ENCODE measurements at regions not wholly inside any gene's neighbourhood (a gene's known extent, or its start where the extent isn't known, plus 50 kb on each side); places are given as distances from the start of the nearest gene placed in this dataset.

DNA sequence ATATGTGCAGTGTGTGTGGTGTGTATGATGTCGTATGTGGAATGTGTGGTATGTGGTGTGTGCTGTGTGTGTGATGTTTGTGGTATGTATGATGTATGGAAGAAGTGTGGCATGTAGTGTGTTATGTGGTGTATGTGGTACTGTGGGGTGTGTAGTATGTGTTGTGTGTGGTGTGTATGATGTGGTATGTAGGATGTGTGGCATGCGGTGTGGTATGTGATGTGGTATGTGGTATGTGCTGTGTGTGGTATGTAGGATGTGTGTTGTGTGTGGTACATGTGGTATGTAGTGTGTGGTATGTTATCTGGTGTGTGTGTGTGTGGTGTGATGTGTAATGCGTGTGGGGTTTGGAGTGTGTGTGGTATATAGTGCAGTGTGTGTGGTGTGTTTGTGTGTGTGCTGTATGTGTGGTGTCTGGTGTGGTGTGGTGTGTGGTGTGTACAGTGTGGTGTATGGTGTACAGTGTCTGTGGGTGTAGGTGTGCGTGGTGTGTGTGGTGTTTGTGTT, 129.6 kb downstream of the ATP6V0E2 start (continued):
- no peak for TF ChIP-seq RBFOX2 (IDR thresholded peaks at IDR 0.05; ENCODE audit: low read depth, low read length)
- TF ChIP-seq ZNF207 (IDR thresholded peaks at IDR 0.05; ENCODE audit: borderline replicate concordance): peak; percentile 84
- peak; percentile 93 for TF ChIP-seq PLRG1 (conservative IDR thresholded peaks at IDR 0.05)
- no peak for TF ChIP-seq ISL2 (CRISPR knock-in tag; IDR thresholded peaks at IDR 0.05)
- no peak for TF ChIP-seq ZSCAN30 (CRISPR knock-in tag; IDR thresholded peaks at IDR 0.05)
- TF ChIP-seq, protein P1, sequence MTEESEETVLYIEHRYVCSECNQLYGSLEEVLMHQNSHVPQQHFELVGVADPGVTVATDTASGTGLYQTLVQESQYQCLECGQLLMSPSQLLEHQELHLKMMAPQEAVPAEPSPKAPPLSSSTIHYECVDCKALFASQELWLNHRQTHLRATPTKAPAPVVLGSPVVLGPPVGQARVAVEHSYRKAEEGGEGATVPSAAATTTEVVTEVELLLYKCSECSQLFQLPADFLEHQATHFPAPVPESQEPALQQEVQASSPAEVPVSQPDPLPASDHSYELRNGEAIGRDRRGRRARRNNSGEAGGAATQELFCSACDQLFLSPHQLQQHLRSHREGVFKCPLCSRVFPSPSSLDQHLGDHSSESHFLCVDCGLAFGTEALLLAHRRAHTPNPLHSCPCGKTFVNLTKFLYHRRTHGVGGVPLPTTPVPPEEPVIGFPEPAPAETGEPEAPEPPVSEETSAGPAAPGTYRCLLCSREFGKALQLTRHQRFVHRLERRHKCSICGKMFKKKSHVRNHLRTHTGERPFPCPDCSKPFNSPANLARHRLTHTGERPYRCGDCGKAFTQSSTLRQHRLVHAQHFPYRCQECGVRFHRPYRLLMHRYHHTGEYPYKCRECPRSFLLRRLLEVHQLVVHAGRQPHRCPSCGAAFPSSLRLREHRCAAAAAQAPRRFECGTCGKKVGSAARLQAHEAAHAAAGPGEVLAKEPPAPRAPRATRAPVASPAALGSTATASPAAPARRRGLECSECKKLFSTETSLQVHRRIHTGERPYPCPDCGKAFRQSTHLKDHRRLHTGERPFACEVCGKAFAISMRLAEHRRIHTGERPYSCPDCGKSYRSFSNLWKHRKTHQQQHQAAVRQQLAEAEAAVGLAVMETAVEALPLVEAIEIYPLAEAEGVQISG (CRISPR knock-in tag; IDR thresholded peaks at IDR 0.05): no peak
- TF ChIP-seq ZNF460 (CRISPR knock-in tag; IDR thresholded peaks at IDR 0.05; ENCODE audit: borderline replicate concordance): no peak
- TF ChIP-seq MIER3 (CRISPR knock-in tag; IDR thresholded peaks at IDR 0.05; ENCODE audit: borderline replicate concordance): no peak
- TF ChIP-seq ARNT (IDR thresholded peaks at IDR 0.05): peak; percentile 81; the same call in 1 of the 2 replicates
- TF ChIP-seq LCORL (IDR thresholded peaks at IDR 0.05): peak; percentile 63
- no peak for TF ChIP-seq LCORL (CRISPR knock-in tag; IDR thresholded peaks at IDR 0.05)
- TF ChIP-seq, protein P2, sequence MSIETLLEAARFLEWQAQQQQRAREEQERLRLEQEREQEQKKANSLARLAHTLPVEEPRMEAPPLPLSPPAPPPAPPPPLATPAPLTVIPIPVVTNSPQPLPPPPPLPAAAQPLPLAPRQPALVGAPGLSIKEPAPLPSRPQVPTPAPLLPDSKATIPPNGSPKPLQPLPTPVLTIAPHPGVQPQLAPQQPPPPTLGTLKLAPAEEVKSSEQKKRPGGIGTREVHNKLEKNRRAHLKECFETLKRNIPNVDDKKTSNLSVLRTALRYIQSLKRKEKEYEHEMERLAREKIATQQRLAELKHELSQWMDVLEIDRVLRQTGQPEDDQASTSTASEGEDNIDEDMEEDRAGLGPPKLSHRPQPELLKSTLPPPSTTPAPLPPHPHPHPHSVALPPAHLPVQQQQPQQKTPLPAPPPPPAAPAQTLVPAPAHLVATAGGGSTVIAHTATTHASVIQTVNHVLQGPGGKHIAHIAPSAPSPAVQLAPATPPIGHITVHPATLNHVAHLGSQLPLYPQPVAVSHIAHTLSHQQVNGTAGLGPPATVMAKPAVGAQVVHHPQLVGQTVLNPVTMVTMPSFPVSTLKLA (IDR thresholded peaks at IDR 0.05): peak; percentile 45
- TF ChIP-seq ZNF282 (IDR thresholded peaks at IDR 0.05; ENCODE audit: partially characterized antibody): peak; percentile 94
- no peak for TF ChIP-seq PPARG (CRISPR knock-in tag; conservative IDR thresholded peaks at IDR 0.05)
